ENCODE measurements at regions not wholly inside any gene's neighbourhood (a gene's known extent, or its start where the extent isn't known, plus 50 kb on each side); places are given as distances from the start of the nearest gene placed in this dataset.
"Not testable (repeated sequence)": the region's sequence is repeated elsewhere in the genome, so short reads cannot be mapped to it uniquely, and the experiment has no call there.

DNA sequence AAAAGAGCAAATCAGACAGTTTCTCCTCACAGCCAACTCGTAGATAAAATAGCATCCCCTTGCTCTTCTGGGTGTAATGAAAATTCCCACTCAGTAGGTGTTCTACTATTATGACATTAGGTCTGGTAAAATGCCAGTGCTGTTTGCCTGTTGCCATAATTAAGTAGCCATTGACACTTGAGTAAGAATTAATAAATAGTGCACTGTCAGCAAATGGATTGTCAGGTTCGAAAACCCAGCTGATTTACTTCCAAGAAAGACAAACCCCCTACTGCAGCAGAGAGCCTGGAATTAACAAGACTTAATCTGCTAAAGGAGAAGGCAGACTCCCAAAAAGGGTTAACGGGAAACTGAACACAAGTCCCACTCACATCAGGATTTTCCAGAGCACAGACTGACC lies 182.0 kb downstream of the PRKX start:
- TF ChIP-seq, protein P1, sequence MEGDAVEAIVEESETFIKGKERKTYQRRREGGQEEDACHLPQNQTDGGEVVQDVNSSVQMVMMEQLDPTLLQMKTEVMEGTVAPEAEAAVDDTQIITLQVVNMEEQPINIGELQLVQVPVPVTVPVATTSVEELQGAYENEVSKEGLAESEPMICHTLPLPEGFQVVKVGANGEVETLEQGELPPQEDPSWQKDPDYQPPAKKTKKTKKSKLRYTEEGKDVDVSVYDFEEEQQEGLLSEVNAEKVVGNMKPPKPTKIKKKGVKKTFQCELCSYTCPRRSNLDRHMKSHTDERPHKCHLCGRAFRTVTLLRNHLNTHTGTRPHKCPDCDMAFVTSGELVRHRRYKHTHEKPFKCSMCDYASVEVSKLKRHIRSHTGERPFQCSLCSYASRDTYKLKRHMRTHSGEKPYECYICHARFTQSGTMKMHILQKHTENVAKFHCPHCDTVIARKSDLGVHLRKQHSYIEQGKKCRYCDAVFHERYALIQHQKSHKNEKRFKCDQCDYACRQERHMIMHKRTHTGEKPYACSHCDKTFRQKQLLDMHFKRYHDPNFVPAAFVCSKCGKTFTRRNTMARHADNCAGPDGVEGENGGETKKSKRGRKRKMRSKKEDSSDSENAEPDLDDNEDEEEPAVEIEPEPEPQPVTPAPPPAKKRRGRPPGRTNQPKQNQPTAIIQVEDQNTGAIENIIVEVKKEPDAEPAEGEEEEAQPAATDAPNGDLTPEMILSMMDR (IDR thresholded peaks at IDR 0.05): not testable (repeated sequence)
- TF ChIP-seq POLR2AphosphoS5, TCF7L2 (IDR thresholded peaks at IDR 0.05; ENCODE audit: low read depth, low read length): not testable (repeated sequence)
- TF ChIP-seq, protein P2, sequence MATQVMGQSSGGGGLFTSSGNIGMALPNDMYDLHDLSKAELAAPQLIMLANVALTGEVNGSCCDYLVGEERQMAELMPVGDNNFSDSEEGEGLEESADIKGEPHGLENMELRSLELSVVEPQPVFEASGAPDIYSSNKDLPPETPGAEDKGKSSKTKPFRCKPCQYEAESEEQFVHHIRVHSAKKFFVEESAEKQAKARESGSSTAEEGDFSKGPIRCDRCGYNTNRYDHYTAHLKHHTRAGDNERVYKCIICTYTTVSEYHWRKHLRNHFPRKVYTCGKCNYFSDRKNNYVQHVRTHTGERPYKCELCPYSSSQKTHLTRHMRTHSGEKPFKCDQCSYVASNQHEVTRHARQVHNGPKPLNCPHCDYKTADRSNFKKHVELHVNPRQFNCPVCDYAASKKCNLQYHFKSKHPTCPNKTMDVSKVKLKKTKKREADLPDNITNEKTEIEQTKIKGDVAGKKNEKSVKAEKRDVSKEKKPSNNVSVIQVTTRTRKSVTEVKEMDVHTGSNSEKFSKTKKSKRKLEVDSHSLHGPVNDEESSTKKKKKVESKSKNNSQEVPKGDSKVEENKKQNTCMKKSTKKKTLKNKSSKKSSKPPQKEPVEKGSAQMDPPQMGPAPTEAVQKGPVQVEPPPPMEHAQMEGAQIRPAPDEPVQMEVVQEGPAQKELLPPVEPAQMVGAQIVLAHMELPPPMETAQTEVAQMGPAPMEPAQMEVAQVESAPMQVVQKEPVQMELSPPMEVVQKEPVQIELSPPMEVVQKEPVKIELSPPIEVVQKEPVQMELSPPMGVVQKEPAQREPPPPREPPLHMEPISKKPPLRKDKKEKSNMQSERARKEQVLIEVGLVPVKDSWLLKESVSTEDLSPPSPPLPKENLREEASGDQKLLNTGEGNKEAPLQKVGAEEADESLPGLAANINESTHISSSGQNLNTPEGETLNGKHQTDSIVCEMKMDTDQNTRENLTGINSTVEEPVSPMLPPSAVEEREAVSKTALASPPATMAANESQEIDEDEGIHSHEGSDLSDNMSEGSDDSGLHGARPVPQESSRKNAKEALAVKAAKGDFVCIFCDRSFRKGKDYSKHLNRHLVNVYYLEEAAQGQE (IDR thresholded peaks at IDR 0.05; ENCODE audit: insufficient read depth in 1 of 2, low read depth in 2 of 2, low read length in 1 of 2): not testable (repeated sequence)

All from Panc1 (cell line).